ENCODE measurements at regions not wholly inside any gene's neighbourhood (a gene's known extent, or its start where the extent isn't known, plus 50 kb on each side); places are given as distances from the start of the nearest gene placed in this dataset.

- TF ChIP-seq EZH2 (IDR thresholded peaks at IDR 0.05) (no peak), CTCF (IDR thresholded peaks at IDR 0.05) (no peak), EZH2phosphoT487 (IDR thresholded peaks at IDR 0.05) (no peak)
Measured at GRCh38 chr11:79536155-79536917, 95.5 kb upstream of the TENM4 start.

All from neural progenitor cell (in vitro differentiated cells).